ENCODE measurements at regions not wholly inside any gene's neighbourhood (a gene's known extent, or its start where the extent isn't known, plus 50 kb on each side); places are given as distances from the start of the nearest gene placed in this dataset.
"Not testable (repeated sequence)": the region's sequence is repeated elsewhere in the genome, so short reads cannot be mapped to it uniquely, and the experiment has no call there.

DNA sequence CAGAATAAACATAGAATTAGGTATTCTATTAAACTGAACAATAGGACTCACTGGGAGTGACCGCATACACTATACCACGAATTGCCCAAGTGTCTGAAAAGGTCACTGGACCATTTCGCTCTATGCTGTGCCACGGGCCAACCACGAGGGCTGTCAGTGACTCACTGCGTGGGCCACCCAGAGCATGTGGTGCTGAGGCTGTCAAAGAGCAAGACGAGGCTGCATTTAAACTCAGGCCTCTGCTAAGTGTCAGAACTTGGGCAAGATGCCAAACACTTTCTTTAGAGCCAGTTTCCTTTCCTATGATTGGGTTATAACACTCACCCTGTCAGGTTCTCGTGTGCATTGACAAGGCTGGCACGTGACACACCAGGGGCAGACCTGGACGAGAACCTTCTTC, 97.5 kb downstream of the SH3YL1 start:
- peak; percentile 5 for DNase-seq

DNA sequence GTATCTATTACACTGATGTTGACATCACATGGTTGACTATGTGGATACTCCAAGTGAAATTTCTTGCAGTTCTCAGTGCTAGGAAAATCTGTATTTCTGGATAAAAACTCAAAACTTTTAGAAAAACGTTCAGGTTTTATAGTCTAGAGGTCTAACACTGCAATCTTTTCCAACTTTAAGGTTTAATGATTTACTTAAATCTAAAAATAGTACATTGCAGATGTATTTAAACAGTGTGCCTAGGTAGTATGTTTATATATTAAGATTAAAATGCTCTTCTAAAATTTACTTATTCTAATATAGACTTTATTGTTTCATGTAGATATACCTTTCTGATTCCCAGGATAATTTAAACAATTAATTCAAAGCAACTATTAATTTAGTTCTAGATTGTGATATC, 98.3 kb downstream of the SH3YL1 start:
- no peak for DNase-seq

DNA sequence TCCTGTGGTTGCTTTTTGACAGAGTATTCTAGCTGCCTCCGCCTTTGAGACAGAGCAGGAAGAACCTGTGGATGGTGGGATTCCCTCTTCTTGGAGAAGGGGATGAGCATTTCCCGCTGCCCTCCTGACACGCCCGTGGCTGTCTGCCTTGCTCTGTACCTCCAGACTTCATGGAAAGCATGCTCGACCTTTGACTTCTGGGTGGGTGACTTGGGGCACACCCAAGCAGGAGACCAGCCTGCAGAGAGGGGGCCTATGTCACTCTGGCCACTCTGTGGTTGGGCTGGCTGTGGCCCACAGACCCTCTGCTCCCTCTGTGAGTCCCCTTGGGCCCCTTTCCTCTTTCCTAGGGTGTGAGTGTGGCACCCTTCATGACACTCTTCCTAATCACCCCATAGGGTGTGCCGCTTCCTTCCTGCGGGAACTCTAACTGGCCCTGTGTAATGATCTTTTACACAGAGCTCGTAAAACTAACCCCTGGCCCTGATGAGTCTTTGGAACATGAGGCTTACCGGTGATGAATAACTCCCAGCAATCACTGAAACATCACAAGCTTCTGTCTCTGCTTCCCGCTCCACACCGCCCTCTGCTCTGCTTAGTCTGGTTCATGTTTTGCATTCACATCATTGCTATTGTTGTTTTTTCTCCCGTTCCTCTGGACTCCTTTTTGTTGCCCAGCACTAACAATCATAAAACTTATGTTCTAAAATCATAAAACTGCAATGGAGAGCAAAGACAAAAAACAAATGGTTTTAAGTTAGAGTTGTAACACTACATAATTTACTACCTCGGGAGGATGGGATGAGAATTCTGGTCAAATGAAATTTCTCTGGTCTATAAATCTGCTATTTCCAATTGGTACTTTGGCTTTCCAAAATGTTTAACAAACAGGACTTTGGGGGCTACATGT, 101.1 kb downstream of the SH3YL1 start:
- DNase-seq, result no peak

DNA sequence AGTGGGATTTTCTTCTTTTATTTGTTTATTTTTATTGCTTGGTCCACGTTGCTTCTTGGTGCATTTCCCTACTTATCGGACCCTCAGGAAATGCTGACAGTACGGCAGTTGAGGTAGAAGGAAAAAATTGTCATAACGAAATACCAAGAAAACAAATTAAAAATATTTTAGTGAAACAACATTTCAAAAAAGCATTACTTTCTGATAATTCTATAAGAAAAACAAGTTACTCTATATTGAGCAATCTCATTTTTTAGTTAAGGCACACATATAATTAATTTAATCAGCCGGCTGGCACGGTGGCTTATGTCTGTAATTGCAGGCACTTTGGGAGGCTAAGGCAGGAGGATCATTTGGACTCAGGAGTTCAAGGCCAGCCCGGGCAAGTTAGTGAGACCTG, 102.1 kb downstream of the SH3YL1 start:
- DNase-seq, result no peak

DNA sequence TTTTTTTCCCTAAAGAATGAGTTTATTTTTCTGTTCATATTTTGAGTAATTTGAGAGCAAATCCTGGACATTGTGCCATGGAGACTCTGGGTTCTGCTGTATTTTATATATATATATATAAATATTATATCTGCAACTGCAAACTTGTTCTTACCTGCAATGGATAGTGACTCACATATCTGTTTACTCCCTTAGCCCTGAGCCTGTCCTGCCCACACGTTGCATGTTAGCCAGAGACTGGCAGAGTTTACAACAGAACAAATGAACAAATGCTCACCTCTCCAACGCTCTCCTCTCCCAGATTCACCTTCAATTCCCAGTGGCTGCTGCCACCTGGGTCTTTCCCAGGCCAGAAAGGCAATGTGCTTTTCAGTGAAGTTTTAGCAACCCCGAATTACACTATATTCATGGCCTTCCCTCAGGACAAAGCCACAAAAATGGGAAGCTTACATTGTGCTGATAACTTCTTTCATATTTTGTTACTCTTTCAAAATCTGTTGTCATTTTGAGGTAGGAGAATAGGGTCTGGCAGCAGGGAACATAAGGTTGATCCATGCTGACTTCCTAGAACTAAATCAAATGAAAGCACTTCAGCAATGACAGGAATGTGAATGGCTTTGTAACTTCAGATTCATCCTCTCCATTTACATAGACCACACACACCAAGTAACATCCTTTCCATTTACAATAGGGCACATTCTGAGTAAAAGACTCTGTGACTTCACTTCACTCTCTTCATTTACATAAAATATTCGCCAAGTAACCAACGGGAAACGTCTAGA, 105.4 kb upstream of the FAM110C start:
- no peak for DNase-seq

DNA sequence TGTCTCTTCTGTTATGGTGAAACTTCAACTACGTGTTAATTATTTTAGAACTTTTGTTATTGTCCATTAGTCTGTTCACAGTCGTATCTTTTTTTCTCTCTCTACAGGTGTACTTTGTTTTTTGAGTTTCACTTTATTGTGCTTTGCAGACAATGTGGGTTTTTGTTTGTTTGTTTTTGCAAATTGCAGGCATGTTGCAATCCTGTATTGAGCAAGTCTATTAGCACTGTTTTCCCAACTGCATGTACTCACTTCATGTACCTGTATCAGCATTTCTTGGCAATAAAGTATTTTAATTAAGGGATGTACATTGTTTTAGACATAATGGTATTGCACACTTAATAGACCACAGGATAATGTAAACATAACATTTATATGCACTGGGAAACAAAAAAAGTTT, 99.1 kb upstream of the FAM110C start:
- no peak for DNase-seq

DNA sequence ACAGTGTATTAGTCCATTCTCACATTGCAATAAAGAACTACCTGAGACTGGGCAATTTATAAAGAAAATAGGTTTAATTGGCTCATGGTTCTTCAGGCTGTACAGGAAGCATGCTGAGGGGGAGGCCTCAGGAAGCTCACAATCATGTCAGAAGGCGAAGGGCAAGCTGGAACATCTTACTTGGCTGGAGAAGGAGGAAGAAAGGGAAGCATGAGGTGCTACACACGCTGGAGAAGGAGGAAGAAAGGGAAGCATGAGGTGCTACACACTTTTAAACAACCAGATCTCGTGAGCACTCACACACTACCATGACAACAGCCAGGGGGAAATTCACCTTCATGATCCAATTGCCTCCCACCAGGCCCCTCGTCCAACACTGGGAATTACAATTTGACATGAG, 95.3 kb upstream of the FAM110C start:
- no peak for DNase-seq

DNA sequence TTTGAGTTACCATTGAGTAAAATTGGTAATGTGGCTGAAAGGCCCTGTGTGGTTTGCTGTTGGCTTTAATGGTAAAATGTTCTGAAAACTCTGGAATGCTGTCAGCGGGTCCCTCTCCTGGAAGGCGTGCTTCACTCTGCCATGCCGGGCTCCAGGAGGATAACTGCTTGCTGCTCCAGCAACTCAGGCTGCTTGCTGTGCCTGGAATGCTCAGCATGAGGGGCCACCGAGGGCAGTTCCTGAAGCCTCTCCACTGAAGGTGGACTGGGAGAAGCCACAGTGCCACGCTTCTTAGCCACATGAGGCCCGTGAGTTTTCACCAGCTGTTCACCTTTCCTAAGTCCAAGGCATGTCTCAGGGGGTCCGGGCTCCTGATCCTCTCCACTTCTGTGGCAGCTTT, 90.4 kb upstream of the FAM110C start:
- no peak for DNase-seq

DNA sequence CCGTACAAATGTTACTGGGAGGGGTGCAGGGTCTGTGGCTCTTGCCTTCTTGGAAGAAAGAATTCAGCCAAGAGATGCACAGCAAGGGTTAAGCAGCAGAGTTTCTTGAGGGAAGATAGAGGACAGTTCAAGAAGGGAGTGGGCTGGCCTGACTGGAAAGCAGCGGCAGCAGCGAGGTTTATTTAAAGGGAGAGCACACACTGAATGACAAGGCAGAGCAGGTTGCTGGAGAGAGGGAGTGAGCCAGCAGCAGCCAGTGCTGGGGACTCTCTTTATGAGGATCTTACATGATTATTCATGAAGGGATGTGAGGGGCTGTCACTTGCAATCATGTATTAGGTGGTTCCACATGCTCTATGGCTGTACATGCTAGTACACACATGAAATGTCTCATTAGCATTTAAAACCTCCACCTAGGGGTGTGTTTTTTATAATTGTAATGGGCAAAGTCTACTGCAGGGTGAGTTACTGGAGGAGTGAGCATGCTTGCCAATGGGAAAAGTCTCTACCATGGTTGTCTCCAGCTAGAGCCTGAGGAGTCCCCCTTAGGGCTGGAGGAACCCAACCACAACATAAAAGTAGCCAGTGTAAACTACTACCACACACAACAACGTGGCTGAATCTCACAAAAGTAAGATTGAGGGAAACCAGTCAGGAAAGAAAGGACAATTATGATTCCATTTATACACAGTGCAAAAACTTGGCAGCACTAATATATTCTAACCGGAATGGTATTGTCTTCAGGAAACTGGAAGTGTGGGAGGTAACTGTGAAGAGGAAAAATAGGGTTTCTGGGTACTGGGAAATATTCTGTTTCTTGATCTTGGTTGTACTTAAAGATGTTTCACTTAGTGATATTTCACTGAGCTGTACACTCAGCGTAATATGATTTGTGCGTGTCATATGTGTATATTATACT, 87.6 kb upstream of the FAM110C start:
- DNase-seq, result no peak

DNA sequence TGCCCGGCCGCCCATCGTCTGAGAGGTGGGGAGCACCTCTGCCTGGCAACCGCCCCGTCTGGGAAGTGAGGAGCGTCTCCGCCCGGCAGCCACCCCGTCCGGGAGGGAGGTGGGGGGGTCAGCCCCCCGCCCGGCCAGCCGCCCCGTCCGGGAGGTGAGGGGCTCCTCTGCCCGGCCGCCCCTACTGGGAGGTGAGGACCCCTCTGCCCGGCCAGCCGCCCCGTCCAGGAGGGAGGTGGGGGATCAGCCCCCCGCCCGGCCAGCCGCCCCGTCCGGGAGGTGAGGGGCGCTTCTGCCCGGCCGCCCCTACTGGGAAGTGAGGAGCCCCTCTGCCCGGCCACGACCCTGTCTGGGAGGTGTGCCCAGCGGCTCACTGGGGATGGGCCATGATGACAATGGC, 80.5 kb upstream of the FAM110C start:
- not testable (repeated sequence) for DNase-seq

DNA sequence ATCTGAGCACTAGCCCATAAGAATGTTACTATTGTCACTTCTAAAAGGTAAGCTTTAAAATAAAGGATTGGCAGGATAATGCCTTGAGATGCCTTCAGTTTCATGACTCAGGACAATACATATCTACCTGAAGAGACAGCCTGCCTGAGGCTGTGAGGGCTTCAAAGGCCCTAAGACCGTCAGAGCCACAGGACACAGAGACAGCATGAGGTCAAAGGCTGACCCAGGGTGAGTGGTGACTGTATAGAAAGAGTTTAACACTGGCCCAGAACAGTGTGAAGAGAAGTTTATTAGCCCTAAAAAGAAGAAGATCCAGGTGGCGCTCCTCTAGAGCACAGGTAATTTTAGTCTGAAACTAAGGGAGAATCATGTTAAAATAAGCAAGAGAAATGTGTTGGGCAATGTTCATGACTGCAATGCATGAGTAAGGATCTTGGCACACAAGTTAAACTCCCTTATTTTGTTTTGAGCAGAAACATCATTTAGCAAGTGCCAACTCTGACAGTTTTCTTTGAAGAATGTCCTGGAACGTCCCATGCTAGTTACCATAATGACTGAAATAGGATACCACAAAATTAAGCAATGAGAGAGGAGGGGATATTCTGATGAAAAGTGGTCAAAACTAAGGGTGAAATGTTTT, 78.1 kb upstream of the FAM110C start:
- no peak for DNase-seq

DNA sequence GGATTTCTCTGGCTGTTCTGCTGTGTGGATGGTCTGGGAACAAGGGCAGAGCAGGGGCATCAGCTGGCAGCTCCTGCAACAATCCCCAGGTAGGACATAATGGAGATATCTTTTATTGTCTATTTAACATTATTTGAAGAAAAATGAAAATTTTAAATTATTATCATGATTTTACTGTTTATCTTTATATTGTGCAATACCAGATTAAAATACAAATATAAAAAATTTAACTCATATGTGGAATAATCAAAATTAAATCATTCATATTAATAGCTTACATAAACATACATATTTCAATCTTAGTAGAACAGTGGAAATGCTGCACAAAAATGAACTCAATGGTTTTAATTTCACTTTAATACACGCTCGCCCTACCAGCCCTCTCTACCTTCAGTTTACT, 70.6 kb upstream of the FAM110C start:
- no peak for DNase-seq

DNA sequence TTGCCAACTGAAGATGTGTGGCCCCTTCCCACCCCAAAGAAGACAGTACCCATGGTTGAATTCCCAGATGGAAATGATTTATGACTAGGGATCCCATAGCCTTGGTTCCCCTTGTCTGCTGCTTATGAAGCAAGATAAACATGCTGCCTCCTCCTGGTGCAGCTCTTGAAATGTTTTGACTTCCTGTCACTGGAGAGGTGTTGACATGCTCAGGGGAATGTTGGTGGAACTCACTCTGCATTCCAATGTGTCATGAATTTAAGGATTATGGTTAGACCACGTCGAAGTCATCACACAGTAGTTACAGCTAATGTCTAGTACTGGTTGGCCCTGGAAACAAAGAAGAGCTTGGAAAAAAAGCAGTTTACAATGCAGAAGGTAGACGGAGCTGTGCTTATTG, 69.0 kb upstream of the FAM110C start:
- DNase-seq, result no peak

DNA sequence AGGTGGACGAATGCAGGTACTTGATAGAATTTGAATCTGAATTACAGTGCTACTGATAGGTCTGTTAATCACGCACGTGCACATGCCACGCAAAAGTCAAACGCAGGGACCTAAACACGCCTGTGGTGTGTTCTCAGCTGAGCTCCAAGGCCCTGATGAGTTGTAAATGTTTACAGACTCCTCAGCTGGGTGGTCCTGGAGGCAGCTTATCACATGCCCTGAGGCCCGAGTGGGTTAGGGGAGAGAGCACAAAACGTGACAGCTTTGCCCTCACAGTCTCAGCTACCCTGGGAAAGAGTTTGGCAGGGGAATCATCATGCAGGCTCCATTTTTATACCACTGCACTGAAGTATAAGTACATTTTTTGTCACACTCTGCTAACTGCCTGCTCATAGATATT, 68.3 kb upstream of the FAM110C start:
- no peak for DNase-seq

DNA sequence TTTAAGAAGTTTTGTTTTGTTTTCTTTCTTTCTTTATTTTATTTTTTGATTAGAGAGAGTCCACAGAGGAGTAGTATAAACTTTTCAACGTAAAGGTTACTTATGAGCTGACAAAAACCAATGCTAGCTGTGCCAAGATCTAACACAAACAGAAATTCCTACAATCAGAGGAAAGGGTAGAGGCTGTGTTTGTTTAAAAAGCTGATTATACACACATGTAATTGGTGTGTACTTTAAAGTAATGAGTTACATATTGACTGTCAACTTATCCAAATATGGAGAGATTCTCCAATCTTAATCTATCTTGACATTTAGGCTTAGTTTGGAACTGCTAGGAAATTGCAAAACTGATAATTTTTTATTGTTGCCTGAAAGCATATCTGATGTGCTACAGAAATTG, 63.7 kb upstream of the FAM110C start:
- no peak for DNase-seq

DNA sequence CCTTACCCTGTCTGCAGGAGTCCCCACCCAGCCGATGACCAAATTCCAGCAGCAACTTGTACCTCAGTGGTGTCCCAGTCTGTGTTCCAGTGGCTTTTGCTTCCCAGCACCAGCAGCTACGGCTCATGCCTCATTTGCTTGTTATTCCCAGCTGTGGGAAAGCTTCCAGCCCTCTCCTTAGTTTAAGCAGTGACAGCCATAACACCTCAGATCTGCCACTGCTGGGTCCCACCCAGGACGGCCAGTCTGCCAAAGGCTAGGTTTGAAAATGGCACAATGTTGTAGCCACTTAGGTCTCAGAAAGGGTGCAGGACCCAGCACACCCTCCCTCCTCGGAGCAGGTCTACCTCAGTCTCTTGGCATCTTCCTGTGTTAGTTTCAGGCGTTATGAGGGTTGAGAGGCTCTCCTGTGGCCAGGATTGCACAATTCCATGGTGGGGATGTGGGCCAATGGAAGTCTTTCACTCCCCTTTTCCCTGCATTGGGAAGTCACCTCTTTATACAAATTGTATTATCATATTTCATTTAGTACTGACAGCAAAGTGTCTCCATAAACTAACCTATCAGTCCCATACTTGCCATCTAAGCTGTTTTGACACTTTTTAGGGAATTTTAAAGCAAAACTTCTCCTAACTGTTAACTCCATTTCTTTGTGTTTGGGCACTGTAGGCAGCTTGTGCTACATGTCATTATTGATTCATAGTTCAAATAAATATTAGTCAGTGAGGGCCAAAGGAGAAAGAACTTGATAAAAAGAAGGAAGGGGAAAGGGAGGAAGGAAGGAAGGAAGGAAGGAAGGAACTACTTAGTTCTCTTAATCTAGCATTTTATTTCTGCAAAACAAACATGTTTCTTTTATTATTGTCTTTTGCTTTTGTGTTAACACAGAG, 62.9 kb upstream of the FAM110C start:
- no peak for DNase-seq

DNA sequence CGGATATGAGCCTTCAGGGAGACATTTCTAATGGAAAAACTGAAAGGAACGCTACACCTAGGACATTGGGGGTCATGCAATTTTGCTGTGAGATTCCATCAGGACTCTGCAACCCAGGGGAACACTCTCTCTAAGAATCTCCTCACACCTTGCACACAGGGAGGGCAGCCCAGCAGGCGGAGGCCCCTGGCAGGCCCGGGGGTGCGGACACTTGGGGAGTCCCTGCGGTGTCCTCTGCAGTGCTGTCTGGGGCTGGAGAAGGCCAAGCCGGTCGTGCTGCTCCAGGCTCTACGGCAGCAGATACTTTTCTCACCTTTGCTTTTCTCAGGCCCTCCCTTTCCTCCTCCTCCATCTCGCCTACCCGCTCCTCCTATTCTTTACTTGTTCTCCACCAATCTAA, 54.7 kb upstream of the FAM110C start:
- DNase-seq, result no peak
